K562 (cell line): ENCODE measurements at regions not wholly inside any gene's neighbourhood (a gene's known extent, or its start where the extent isn't known, plus 50 kb on each side); places are given as distances from the start of the nearest gene placed in this dataset.
"Not testable (repeated sequence)": the region's sequence is repeated elsewhere in the genome, so short reads cannot be mapped to it uniquely, and the experiment has no call there.

ENCODE experiments used
- ATAC-seq: fragments of 200-7000 bp; cut with Tn5 transposase; 3 replicates; pipeline ENCODE4 v1.9.1; 2020; ENCODE audit warnings: moderate library complexity
- BruUV-seq: library from RNA; stranded (reverse); fragments of 400-500 nt; replicated peaks from 2 replicates; lab custom pipeline; 2021; lab: Mats Ljungman, UMichigan
- CTCF ChIA-PET: fragments of 300-600 bp; formaldehyde crosslinking; extraction: SDS; loops from one replicate; lab custom pipeline; 2021; ENCODE audit warnings: low intra/inter-chr PET ratio; lab: Yijun Ruan, JAX
- POLR2A ChIA-PET: fragments of 300-600, 350-650 bp; sonication (Branson Sonifier 250); formaldehyde crosslinking; extraction: SDS; loops from one replicate; lab custom pipeline; 2021; ENCODE audit warnings: antibody characterized with exemption, inconsistent platforms; lab: Yijun Ruan, JAX
- DNase-seq, 4 experiments: peaks; one replicate each; pipeline versions ENCODE4 v3.0.0 to v3.0.0-alpha.2; 2011 to 2018; ENCODE audit warnings: low spot score in 3 of 4, mixed read lengths in 3 of 4; ENCODE audit errors: extremely low read depth in 1 of 4
- FAIRE-seq: peaks from 2 replicates; lab custom pipeline; 2011; peaks lifted over from hg19 to GRCh38; lab: Jason Lieb, UNC
- H2AFZ ChIP-seq: 2 replicates; pipeline ENCODE4 v1.6.0; 2011; ENCODE audit warnings: low read depth, low read length, control low read depth, inconsistent platforms
- H3K27ac ChIP-seq: fragments of 200-600 bp; 3 replicates; pipeline ENCODE4 v1.8.0; 2011; ENCODE audit warnings: low read depth, mild to moderate bottlenecking, control low read depth, inconsistent platforms, low read length, moderate library complexity, mixed read lengths; ENCODE audit errors: extremely low read depth
- H3K27me3 ChIP-seq, 2 experiments: fragments of 300-600 bp in 1 of 2; 2 replicates in 1 of 2; 3 replicates in 1 of 2; pipeline versions ENCODE4 v1.6.0 to v1.8.0; 2011; ENCODE audit warnings: inconsistent platforms in 2 of 2, low read length in 2 of 2, mild to moderate bottlenecking in 1 of 2, mixed read lengths in 1 of 2, moderate library complexity in 1 of 2; ENCODE audit not compliant: control insufficient read depth in 2 of 2, insufficient read depth in 2 of 2
- H3K36me3 ChIP-seq: fragments of 300-600 bp; 3 replicates; pipeline ENCODE4 v1.8.0; 2011; ENCODE audit warnings: mild to moderate bottlenecking, low read length, inconsistent platforms; ENCODE audit not compliant: control insufficient read depth, insufficient read depth
- H3K4me1 ChIP-seq, 2 experiments: fragments of 200-600 bp in 1 of 2; replicated peaks in 1 of 2; 2 replicates in 1 of 2; 3 replicates in 1 of 2; pipeline versions ENCODE4 v1.5.1 to v1.8.0; 2011; ENCODE audit warnings: inconsistent platforms in 2 of 2, low read length in 2 of 2, mild to moderate bottlenecking in 1 of 2, mixed read lengths in 1 of 2, moderate library complexity in 1 of 2; ENCODE audit not compliant: control insufficient read depth in 2 of 2, insufficient read depth in 2 of 2
- H3K4me2 ChIP-seq: 2 replicates; pipeline ENCODE4 v1.6.1; 2011; ENCODE audit warnings: low read length, control low read depth, inconsistent platforms, mixed read lengths; ENCODE audit not compliant: insufficient read depth
- H3K4me3 ChIP-seq: fragments of 200-600 bp; sonication (generic), shearing (Covaris generic); 2 replicates; pipeline ENCODE4 v1.5.1; 2016; ENCODE audit warnings: control low read depth, inconsistent platforms
- H3K79me2 ChIP-seq: fragments of 200-600 bp; 3 replicates; pipeline ENCODE4 v1.8.0; 2011; ENCODE audit warnings: low read length, inconsistent platforms; ENCODE audit not compliant: control insufficient read depth, insufficient read depth
- H3K9ac ChIP-seq, 2 experiments: 2 replicates each; pipeline versions ENCODE4 v1.6.0 to v1.6.1; 2011; ENCODE audit warnings: low read depth in 2 of 2, low read length in 2 of 2, control low read depth in 1 of 2, inconsistent platforms in 1 of 2, mild to moderate bottlenecking in 1 of 2, mixed read lengths in 1 of 2; ENCODE audit not compliant: insufficient read depth in 1 of 2
- H3K9me1 ChIP-seq: one replicate; pipeline ENCODE4 v1.6.0; 2011; ENCODE audit warnings: inconsistent platforms, mild to moderate bottlenecking, low read length, moderate library complexity; ENCODE audit not compliant: control insufficient read depth, insufficient read depth
- H3K9me3 ChIP-seq: replicated peaks from 2 replicates; pipeline ENCODE4 v1.5.1; 2011; ENCODE audit warnings: low read depth, low read length, inconsistent platforms; ENCODE audit not compliant: control insufficient read depth, insufficient read depth
- H4K20me1 ChIP-seq: replicated peaks from 2 replicates; pipeline ENCODE4 v1.6.1; 2011; ENCODE audit warnings: low read length, inconsistent platforms, mixed read lengths; ENCODE audit not compliant: control insufficient read depth, insufficient read depth
- POLR2A ChIP-seq: fragments of 450-650 bp; conservative IDR thresholded peaks from 2 replicates; pipeline ENCODE4 v1.6.1; 2016
- RAD21 ChIP-seq, 2 experiments: fragments of 250-450 bp in 1 of 2; fragments of 450-650 bp in 1 of 2; sonication (Bioruptor Pico) in 1 of 2; formaldehyde crosslinking in 1 of 2; IDR thresholded peaks in 1 of 2; conservative IDR thresholded peaks in 1 of 2; 2 replicates each; pipeline versions ENCODE4 v1.4.0 to v1.8.0; 2020 to 2022; ENCODE audit warnings: mild to moderate bottlenecking in 2 of 2, moderate library complexity in 1 of 2
- ZNF586 ChIP-seq: fragments of 450-650 bp; formaldehyde crosslinking; conservative IDR thresholded peaks from 2 replicates; pipeline ENCODE4 v1.4.0; 2020; ENCODE audit warnings: mild to moderate bottlenecking, moderate library complexity
- WGBS: fragments of 100-300 bp; shearing (Covaris generic); methylation state at CpG from one replicate; pipeline ENCODE4 v1.1.6; 2016; ENCODE audit warnings: low coverage, mixed read lengths; ENCODE audit not compliant: insufficient coverage; ENCODE audit errors: missing lambda C conversion rate; 5-methylcytosine and 5-hydroxymethylcytosine counted together
- in situ Hi-C: fragments of 300-500 bp; cut with MboI; formaldehyde crosslinking; loops from 4 replicates; pipeline ENCODE4 v1.15.0; 2018; ENCODE audit warnings: inconsistent platforms, mixed read lengths
- intact Hi-C: fragments of 100-400 bp; cut with micrococcal nuclease; formaldehyde crosslinking; loops from 2 replicates; pipeline ENCODE4 v1.14.2; 2022
- TF ChIP-seq, protein P1 (sequence below): fragments of 450-650 bp; IDR thresholded peaks from 2 replicates; pipeline ENCODE4 v1.6.1; 2016; ENCODE audit warnings: low read depth

DNA sequence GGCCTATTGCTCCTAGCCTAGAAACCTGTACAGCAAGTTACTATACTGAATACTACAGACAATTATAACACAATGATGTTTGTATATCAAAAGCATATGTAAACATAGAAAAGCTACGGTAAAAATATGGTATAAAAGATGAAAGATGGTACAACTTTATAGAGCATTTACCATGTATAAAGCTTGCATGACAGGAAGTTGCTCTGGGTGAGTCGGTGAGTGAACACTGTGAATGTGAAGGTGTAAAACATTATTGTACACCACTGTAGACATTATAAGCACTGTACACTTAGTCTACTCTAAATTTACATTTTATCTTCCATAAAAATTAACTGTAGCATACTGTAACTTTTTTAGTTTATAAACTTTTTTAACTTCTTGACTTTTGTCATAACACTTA, 674.3 kb upstream of the ZWINT start (continued):
- TF ChIP-seq, protein P1, sequence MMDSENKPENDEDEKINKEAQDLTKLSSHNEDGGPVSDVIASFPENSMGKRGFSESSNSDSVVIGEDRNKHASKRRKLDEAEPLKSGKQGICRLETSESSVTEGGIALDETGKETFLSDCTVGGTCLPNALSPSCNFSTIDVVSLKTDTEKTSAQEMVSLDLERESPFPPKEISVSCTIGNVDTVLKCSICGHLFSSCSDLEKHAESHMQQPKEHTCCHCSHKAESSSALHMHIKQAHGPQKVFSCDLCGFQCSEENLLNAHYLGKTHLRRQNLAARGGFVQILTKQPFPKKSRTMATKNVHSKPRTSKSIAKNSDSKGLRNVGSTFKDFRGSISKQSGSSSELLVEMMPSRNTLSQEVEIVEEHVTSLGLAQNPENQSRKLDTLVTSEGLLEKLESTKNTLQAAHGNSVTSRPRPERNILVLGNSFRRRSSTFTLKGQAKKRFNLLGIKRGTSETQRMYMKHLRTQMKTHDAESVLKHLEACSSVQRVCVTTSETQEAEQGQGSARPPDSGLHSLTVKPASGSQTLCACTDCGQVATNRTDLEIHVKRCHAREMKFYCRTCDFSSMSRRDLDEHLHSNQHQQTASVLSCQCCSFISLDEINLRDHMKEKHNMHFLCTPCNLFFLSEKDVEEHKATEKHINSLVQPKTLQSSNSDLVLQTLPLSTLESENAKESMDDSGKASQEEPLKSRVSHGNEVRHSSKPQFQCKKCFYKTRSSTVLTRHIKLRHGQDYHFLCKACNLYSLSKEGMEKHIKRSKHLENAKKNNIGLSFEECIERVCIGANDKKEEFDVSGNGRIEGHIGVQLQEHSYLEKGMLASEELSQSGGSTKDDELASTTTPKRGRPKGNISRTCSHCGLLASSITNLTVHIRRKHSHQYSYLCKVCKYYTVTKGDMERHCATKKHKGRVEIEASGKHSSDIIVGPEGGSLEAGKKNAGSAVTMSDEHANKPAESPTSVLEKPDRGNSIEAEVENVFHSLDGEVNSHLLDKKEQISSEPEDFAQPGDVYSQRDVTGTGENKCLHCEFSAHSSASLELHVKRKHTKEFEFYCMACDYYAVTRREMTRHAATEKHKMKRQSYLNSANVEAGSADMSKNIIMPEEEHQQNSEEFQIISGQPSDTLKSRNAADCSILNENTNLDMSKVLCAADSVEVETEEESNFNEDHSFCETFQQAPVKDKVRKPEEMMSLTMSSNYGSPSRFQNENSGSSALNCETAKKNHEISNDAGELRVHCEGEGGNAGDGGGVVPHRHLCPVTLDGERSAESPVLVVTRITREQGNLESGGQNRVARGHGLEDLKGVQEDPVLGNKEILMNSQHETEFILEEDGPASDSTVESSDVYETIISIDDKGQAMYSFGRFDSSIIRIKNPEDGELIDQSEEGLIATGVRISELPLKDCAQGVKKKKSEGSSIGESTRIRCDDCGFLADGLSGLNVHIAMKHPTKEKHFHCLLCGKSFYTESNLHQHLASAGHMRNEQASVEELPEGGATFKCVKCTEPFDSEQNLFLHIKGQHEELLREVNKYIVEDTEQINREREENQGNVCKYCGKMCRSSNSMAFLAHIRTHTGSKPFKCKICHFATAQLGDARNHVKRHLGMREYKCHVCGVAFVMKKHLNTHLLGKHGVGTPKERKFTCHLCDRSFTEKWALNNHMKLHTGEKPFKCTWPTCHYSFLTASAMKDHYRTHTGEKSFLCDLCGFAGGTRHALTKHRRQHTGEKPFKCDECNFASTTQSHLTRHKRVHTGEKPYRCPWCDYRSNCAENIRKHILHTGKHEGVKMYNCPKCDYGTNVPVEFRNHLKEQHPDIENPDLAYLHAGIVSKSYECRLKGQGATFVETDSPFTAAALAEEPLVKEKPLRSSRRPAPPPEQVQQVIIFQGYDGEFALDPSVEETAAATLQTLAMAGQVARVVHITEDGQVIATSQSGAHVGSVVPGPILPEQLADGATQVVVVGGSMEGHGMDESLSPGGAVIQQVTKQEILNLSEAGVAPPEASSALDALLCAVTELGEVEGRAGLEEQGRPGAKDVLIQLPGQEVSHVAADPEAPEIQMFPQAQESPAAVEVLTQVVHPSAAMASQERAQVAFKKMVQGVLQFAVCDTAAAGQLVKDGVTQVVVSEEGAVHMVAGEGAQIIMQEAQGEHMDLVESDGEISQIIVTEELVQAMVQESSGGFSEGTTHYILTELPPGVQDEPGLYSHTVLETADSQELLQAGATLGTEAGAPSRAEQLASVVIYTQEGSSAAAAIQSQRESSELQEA: no peak
- TF ChIP-seq POLR2A (no peak), ZNF586 (no peak)

DNA sequence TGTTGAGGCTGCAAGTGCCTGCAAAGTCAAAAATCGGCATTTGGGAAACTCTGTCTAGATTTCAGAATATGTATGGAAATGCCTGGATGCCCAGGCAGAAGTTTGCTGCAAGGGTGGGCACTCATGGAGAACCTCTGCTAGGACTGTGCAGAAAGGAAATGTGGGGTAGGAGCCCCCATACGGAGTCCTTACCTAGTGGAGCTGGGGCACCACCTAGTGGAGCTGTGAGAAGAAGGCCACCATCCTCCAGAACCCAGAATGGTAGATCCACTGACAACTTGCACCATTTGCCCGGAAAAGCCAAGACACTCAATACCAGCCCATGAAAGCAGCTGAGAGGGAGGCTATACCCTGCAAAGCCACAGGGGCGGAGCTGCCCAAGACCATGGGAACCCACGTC, 671.2 kb upstream of the ZWINT start:
- H3K4me1 ChIP-seq, H3K79me2 ChIP-seq, FAIRE-seq, intact Hi-C loops, DNase-seq, ATAC-seq, in situ Hi-C loops, H3K9me3 ChIP-seq, H3K36me3 ChIP-seq, H3K27me3 ChIP-seq, H3K9ac ChIP-seq, H3K4me2 ChIP-seq, CTCF ChIA-PET, BruUV-seq, H3K27ac ChIP-seq, H3K9me1 ChIP-seq, POLR2A ChIA-PET, H2AFZ ChIP-seq, H3K4me3 ChIP-seq, H4K20me1 ChIP-seq: not testable (repeated sequence)
- WGBS: 2% methylated on average over 5 of the region's 5 CpGs
- TF ChIP-seq RAD21 (CRISPR knock-in tag; conservative IDR thresholded peaks at IDR 0.05 in 1 of 2, IDR thresholded peaks at IDR 0.05 in 1 of 2): peak in 1 of 2 experiments; percentile 11; a peak in 1 of 4 replicates
